ENCODE measurements at regions not wholly inside any gene's neighbourhood (a gene's known extent, or its start where the extent isn't known, plus 50 kb on each side); places are given as distances from the start of the nearest gene placed in this dataset.

DNA sequence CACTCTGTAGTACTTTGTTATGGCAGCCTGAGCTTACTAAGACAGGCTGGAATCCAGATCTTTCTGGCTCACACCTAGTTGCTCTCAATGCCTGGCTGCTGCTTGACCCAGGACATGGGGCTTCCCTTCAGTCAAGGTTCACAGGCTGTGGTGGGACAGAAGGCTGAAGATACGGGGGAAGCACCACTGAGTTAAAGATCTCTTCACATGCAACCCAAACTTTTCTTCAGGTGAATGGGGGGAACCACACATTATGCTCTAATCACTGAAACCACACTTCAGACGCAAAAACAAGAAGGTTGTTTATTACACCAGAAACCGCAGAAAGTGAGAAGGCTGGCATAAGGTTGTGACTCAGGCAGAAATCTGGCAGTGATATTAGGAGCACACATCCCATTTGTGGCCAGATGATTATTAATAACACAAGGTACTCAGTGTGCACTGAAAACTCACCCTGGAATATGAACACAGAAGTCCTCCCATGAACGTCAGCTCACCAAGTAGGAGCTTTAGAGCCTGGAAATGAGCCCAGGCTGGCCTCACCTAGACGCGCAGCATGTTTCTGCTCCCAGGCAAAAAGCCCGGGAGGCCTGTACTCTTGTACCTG, 230.5 kb upstream of the CHRNA7 start:
- TF ChIP-seq, protein P1, sequence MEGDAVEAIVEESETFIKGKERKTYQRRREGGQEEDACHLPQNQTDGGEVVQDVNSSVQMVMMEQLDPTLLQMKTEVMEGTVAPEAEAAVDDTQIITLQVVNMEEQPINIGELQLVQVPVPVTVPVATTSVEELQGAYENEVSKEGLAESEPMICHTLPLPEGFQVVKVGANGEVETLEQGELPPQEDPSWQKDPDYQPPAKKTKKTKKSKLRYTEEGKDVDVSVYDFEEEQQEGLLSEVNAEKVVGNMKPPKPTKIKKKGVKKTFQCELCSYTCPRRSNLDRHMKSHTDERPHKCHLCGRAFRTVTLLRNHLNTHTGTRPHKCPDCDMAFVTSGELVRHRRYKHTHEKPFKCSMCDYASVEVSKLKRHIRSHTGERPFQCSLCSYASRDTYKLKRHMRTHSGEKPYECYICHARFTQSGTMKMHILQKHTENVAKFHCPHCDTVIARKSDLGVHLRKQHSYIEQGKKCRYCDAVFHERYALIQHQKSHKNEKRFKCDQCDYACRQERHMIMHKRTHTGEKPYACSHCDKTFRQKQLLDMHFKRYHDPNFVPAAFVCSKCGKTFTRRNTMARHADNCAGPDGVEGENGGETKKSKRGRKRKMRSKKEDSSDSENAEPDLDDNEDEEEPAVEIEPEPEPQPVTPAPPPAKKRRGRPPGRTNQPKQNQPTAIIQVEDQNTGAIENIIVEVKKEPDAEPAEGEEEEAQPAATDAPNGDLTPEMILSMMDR (IDR thresholded peaks at IDR 0.05; ENCODE audit: low read length, missing control alignments) = no peak
- H3K4me3 ChIP-seq (replicated peaks; ENCODE audit: low read depth, low read length) = no peak overlapping the region
- DNase-seq (ENCODE audit: low read depth) = no peak

DNA sequence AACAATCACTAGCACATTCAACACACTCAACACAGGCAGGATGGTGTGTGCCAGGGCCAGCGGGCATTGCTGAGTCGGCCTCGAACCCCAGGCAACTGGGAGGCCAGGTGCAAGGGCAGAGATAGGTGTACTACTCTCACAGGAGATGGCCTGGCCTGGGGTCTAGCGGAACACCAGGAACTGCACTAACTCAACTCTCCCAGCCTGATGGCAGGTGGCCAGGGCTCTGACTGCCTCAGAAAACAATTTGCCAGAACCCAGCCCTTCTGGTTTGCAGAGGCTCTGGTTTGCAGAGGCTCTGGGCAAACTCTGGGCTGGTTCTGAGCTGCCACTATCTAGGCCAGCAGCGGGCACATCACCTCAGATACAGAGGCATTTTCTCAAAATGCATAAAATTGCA, 229.2 kb upstream of the CHRNA7 start:
- TF ChIP-seq, protein P1 (IDR thresholded peaks at IDR 0.05; ENCODE audit: low read length, missing control alignments) = no peak
- no peak overlapping the region for H3K4me3 ChIP-seq (replicated peaks; ENCODE audit: low read depth, low read length)
- no peak for DNase-seq (ENCODE audit: low read depth)

DNA sequence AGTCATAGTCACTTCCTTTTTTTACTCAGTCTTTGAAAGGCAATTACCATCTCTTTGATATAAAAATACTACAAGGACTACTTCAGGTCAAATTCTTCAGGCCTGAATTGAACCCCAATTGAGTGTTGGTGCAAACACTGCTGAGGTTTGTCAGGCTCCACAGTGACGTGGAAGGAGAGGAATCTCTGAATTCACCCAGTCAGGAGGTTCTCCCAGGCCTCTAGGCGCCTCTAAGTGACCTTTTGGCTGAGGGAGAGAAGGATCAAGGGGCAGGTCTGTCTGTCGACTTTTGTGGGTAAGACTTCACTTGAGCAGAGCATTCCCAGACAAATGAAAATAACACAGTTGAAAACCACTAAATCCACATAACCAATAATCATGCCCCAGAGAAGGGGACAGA, 227.6 kb upstream of the CHRNA7 start:
- TF ChIP-seq, protein P1 (IDR thresholded peaks at IDR 0.05; ENCODE audit: low read length, missing control alignments) = no peak
- no peak for DNase-seq (ENCODE audit: low read depth)

DNA sequence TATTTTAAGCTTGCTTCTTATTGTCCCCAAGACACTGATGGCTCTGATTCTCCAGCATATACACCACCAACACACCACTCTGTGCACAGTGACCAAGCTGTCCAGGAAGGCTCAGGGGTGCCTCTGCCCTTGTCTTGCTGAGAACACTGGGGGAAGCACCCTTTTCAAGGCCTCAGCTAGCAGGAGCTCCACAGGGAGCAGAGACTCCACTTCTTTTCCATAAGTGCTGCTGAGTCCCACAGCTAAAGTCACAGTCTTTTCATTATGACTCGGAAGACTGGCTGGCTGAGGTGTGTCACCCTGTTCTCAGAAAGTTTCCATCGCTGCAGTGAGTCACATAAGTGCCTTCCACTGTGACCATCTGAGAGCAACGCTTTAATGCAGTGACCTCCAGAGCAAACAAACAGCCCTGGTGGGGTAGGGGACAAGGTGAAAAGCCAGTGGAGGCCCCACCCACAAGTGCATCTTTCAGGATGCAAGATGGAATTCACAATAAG, 226.9 kb upstream of the CHRNA7 start:
- no peak overlapping the region for H3K4me3 ChIP-seq (replicated peaks; ENCODE audit: low read depth, low read length)
- no peak for DNase-seq (ENCODE audit: low read depth)
- TF ChIP-seq, protein P1 (IDR thresholded peaks at IDR 0.05; ENCODE audit: low read length, missing control alignments) = no peak

More for the DNA sequence above, 227.6 kb upstream of the CHRNA7 start:
- H3K4me3 ChIP-seq (replicated peaks; ENCODE audit: low read depth, low read length) = no peak overlapping the region

DNA sequence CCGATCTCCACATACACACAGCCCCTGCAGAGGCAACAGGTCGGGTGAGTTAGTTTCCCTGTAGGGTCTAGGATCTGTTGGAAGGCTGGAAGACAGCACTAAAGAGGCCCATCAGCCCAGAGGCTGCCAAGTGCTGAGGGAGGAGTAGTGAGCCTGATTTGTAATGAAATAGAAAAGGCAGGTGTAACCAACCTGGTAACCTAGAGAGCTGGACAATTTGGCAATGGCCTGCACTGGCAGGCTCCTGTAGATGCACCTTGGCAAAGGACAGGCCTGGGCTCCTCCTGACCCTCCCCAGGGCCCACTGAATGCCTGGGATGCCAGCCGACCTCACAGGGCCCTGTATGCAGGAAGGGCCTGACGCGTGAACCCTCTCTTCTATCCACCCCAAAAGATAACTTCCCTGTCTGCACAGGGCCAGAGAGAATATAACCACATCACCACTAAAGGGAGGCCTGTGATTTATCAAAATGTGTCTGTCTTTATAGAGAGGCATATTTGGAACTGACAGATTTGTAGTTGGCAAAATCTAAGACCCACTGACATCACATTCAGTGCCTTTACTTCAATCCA, 225.1 kb upstream of the CHRNA7 start:
- no peak overlapping the region for H3K4me3 ChIP-seq (replicated peaks; ENCODE audit: low read depth, low read length)
- TF ChIP-seq, protein P1 (IDR thresholded peaks at IDR 0.05; ENCODE audit: low read length, missing control alignments) = no peak
- DNase-seq (ENCODE audit: low read depth) = no peak

DNA sequence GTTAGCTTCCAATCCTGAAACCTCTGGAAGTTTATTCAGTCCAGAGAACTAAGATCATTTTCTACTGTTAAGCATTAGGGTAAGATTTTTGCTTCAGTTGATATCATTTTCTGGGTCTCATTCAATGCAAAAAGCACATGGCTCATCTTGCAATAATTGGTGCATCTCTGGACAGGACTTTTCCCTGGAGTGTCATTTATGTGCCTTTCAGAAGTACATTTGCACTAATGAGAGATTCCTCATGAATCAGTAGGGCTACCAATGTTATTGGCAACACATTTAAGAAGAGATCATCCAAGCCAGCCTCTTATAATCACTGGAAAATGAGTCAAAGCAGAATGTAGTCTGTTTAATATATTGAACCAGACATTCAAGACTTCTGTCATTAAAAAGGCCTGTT, 224.2 kb upstream of the CHRNA7 start:
- TF ChIP-seq, protein P1 (IDR thresholded peaks at IDR 0.05; ENCODE audit: low read length, missing control alignments) = no peak
- no peak for DNase-seq (ENCODE audit: low read depth)
- no peak overlapping the region for H3K4me3 ChIP-seq (replicated peaks; ENCODE audit: low read depth, low read length)

DNA sequence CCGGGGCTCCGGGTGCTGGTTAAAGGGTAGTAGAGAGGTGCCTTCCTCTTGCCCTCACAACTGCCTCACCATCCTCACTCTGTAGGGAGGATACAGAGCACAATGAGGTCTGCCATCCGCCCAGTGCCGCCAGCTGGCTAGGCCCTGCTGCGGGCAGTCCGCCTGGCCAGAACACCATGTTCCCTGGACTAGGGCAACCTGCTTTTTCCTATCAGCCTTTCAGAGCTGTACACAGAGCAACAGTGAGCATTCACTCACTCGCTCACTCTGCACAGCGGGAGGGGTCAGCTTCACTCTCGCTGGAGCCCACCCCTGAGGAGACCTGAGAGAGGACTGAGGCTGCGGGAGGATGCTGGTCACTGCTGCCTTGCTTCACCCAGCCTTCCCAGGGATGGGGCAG, 218.7 kb upstream of the CHRNA7 start:
- TF ChIP-seq, protein P1 (IDR thresholded peaks at IDR 0.05; ENCODE audit: low read length, missing control alignments) = no peak
- no peak overlapping the region for H3K4me3 ChIP-seq (replicated peaks; ENCODE audit: low read depth, low read length)
- no peak for DNase-seq (ENCODE audit: low read depth)
